ENCODE measurements at regions not wholly inside any gene's neighbourhood (a gene's known extent, or its start where the extent isn't known, plus 50 kb on each side); places are given as distances from the start of the nearest gene placed in this dataset.
"Not testable (repeated sequence)": the region's sequence is repeated elsewhere in the genome, so short reads cannot be mapped to it uniquely, and the experiment has no call there.

DNA sequence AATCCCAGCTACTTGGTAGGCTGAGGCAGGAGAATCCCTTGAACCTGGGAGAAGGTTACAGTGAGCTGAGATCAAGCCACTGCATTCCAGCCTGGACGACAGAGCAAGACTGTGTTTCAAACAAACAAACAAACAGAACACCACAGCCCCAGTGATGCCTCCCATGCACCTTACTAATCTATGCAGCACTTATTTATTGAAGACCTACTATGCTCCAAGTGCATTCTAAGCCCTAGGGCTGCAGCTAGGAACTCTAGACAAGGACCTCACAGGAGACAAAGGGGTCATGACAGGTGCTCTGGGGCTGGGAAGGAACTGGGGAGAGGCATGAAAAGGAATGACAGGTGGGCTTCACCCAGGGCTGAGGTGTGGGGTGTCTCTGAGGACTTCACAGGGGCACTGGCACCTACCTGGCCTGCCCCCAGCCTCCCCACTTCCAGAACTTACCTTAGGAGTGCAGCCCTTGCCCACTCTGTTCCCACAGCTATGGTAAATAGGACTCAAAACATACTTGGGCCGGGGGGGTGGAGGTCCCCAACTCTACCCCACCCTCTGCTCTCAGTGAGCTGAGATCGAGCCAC lies 69.4 kb downstream of the C9orf50 start:
- 70% methylated on average over 3 of the region's 3 CpGs; no CpG with 5 or more reads in 9 of the 10 experiments for WGBS, 10 experiments
- no peak overlapping the region for H3K4me3 ChIP-seq
- in situ Hi-C loops (cut with MboI; ENCODE audit: low pct_unique_long_range_greater_than_20kb in 2 of 9, low sequenced_read_pairs in 9 of 9, unreplicated experiment in 9 of 9): no loop called here

GRCh38 chr9:129550977-129551376 lies 69.9 kb downstream of the C9orf50 start:
- 20 to 92% (median 85%) methylated on average over 1 to 4 of the region's 11 CpGs; no CpG with 5 or more reads in 3 of the 10 experiments for WGBS, 10 experiments
- in situ Hi-C loops (cut with MboI; ENCODE audit: low pct_unique_long_range_greater_than_20kb in 2 of 9, low sequenced_read_pairs in 9 of 9, unreplicated experiment in 9 of 9); H3K4me3 ChIP-seq; ATAC-seq (replicated peaks in 6 of 8); H3K27ac ChIP-seq: not testable (repeated sequence)
- H3K4me1 ChIP-seq (replicated peaks in 1 of 2): peaks cover 17 to 26% of the 10 kb centered on the region in 2 donors

More for the DNA sequence above, 69.4 kb downstream of the C9orf50 start:
- ATAC-seq (replicated peaks in 6 of 8): no peak
- Histone ChIP-seq H3K27ac (no peak overlapping the region), H3K4me1 (replicated peaks in 1 of 2) (peaks cover 22 to 31% of the 10 kb centered on the region in 2 donors)

DNA sequence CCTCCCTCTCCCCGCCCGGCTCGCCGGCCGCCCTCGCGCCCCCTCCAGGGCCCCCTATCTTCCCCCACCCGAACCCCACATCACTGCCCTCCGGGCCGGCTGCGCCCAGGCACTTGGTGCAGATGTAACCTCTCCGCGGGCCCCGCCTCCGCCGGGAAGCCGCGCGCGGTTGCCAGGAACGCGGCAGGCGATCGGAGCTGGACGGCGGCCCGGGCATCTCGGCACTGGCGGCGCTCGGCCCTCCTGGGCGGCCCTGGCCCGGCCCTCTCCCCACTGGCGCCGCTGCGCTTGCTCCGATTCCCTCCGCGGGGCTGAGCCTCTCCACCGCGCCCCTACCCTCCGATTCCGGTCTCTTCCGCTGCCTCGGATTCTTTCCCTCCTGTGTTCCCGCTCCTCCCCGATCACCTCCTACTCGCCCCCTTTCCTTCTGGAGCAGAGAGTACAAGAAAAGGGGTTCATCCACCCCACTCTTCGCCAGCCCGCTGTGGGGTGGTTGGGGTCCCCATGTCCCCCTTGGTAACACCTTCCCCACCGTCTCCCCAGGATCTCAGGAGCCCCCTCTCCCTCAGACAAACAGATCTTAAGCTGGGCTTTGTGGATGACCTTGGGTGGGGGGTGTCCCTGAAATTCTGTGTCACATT lies 70.6 kb downstream of the C9orf50 start:
- 0% methylated on average over 9 of the region's 51 CpGs; no CpG with 5 or more reads in 9 of the 10 experiments for WGBS, 10 experiments
- peak overlapping the region; percentile 14 to 74 for H3K27ac ChIP-seq
- in situ Hi-C loops (cut with MboI; ENCODE audit: low pct_unique_long_range_greater_than_20kb in 2 of 9, low sequenced_read_pairs in 9 of 9, unreplicated experiment in 9 of 9): no loop called here
- peaks cover 14 to 21% of the 10 kb centered on the region in 2 donors for H3K4me1 ChIP-seq (replicated peaks in 1 of 2)
- peak; percentile 79 to 90 (median 87) for ATAC-seq (replicated peaks in 6 of 8)
- H3K4me3 ChIP-seq: peak overlapping the region; percentile 23 to 38 (median 31)

- peaks cover 14 to 21% of the 10 kb centered on the region in 2 donors for H3K4me1 ChIP-seq (replicated peaks in 1 of 2)
- 10 to 100% (median 40%) methylated on average over 1 to 7 of the region's 30 CpGs; no CpG with 5 or more reads in 6 of the 10 experiments for WGBS, 10 experiments
- H3K27ac ChIP-seq: peak overlapping the region in 1 of 2 donors; percentile 74
- H3K4me3 ChIP-seq: peak overlapping the region; percentile 23 to 38 (median 31)
- peak; percentile 51 to 82 (median 70) for ATAC-seq (replicated peaks in 6 of 8)
- in situ Hi-C loops (cut with MboI; ENCODE audit: low pct_unique_long_range_greater_than_20kb in 2 of 9, low sequenced_read_pairs in 9 of 9, unreplicated experiment in 9 of 9): no loop called here
Observed at GRCh38 chr9:129549684-129550083, 71.2 kb downstream of the C9orf50 start.

GRCh38 chr9:129549139-129549538 lies 71.8 kb downstream of the C9orf50 start:
- H3K27ac ChIP-seq: peak overlapping the region in 1 of 2 donors; percentile 74
- H3K4me1 ChIP-seq (replicated peaks in 1 of 2): peaks cover 14 to 21% of the 10 kb centered on the region in 2 donors
- H3K4me3 ChIP-seq: peak overlapping the region in 1 of 5 donors; percentile 8
- in situ Hi-C loops (cut with MboI; ENCODE audit: low pct_unique_long_range_greater_than_20kb in 2 of 9, low sequenced_read_pairs in 9 of 9, unreplicated experiment in 9 of 9): no loop called here
- 19 to 88% (median 70%) methylated on average over 1 to 4 of the region's 7 CpGs; no CpG with 5 or more reads in 2 of the 10 experiments for WGBS, 10 experiments
- ATAC-seq (replicated peaks in 6 of 8): peak in 2 of 8 experiments; percentile 24 to 30

DNA sequence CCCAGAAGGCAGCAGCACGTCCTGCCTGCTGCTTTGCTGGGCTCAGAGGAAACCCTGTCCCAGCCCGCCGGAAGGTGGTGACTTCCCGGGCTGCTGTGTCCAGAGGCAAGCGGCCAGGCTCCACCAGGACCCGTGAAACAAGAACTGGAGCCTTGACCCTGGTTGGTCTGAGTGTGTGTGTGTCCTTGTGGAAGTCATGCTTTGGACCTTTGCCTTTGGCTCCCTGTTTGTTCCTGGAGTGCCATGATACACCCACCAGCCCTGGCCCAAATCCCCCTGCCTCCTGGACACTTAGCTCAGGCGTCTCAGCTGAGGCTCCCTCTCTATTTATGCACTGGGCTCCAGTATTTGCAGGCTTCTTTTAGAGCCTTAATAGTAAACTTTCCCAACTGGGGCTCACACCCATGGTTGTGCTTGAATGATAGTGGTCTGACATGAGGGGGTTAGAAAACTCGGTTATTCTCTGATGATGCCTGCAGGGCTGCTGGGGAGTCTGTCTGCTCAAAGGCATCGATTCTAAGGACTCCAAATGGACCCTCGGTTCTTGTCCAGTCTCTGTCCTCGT lies 72.2 kb downstream of the C9orf50 start:
- no peak overlapping the region for H3K27ac ChIP-seq

GRCh38 chr9:129547869-129548570 lies 72.9 kb downstream of the C9orf50 start:
- in situ Hi-C loops (cut with MboI; ENCODE audit: low pct_unique_long_range_greater_than_20kb in 2 of 9, low sequenced_read_pairs in 9 of 9, unreplicated experiment in 9 of 9): no loop called here
- 96 to 100% methylated on average over 2 to 5 of the region's 9 CpGs; no CpG with 5 or more reads in 8 of the 10 experiments for WGBS, 10 experiments
- no peak for ATAC-seq (replicated peaks in 6 of 8)
- Histone ChIP-seq H3K4me3 (no peak overlapping the region), H3K27ac (no peak overlapping the region), H3K4me1 (replicated peaks in 1 of 2) (peaks cover 14 to 21% of the 10 kb centered on the region in 2 donors)

More for the DNA sequence above, 72.2 kb downstream of the C9orf50 start:
- ATAC-seq (replicated peaks in 6 of 8): no peak
- in situ Hi-C loops (cut with MboI; ENCODE audit: low pct_unique_long_range_greater_than_20kb in 2 of 9, low sequenced_read_pairs in 9 of 9, unreplicated experiment in 9 of 9): no loop called here
- Histone ChIP-seq H3K4me3 (no peak overlapping the region), H3K4me1 (replicated peaks in 1 of 2) (peaks cover 14 to 21% of the 10 kb centered on the region in 2 donors)
- WGBS, 10 experiments: 6 to 100% (median 73%) methylated on average over 1 to 4 of the region's 11 CpGs; no CpG with 5 or more reads in 1 of the 10 experiments

GRCh38 chr9:129547063-129547462 lies 73.8 kb downstream of the C9orf50 start:
- H3K4me1 ChIP-seq (replicated peaks in 1 of 2): peaks cover 14 to 21% of the 10 kb centered on the region in 2 donors
- H3K27ac ChIP-seq: no peak overlapping the region
- in situ Hi-C loops (cut with MboI; ENCODE audit: low pct_unique_long_range_greater_than_20kb in 2 of 9, low sequenced_read_pairs in 9 of 9, unreplicated experiment in 9 of 9): no loop called here
- H3K4me3 ChIP-seq: no peak overlapping the region
- ATAC-seq (replicated peaks in 6 of 8): no peak
- WGBS, 10 experiments: 67 to 92% (median 84%) methylated on average over 2 to 4 of the region's 4 CpGs; no CpG with 5 or more reads in 6 of the 10 experiments

- H3K4me3 ChIP-seq; H3K27ac ChIP-seq; in situ Hi-C loops (cut with MboI; ENCODE audit: low pct_unique_long_range_greater_than_20kb in 2 of 9, low sequenced_read_pairs in 9 of 9, unreplicated experiment in 9 of 9); ATAC-seq (replicated peaks in 6 of 8): not testable (repeated sequence)
- WGBS, 10 experiments: 57 to 100% (median 92%) methylated on average over 1 to 5 of the region's 8 CpGs; no CpG with 5 or more reads in 1 of the 10 experiments
- H3K4me1 ChIP-seq (replicated peaks in 1 of 2): peaks cover 13 to 19% of the 10 kb centered on the region in 2 donors
Observed at GRCh38 chr9:129545876-129546275, 75.0 kb downstream of the C9orf50 start.

DNA sequence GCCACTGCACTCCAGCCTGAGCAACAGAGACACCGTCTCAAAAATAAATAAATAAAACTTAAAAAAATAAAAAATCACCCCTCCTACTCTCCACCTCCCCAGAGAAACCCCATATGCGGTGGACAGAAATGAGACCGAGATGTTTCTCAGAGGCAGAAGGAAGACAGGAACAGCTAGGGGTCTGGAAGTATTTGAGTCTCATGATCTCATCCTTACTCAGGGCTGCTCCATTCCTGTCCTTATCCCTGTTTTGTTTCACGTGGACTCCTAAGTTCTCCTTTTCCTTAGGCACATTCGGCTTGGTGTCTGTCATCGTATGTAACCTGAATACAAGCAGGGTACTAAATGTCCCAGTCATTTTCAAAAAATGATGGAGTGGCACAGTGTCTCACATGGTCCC lies 76.1 kb downstream of the C9orf50 start:
- in situ Hi-C loops (cut with MboI; ENCODE audit: low pct_unique_long_range_greater_than_20kb in 2 of 9, low sequenced_read_pairs in 9 of 9, unreplicated experiment in 9 of 9): no loop called here
- ATAC-seq (replicated peaks in 6 of 8): no peak
- no peak overlapping the region for H3K4me3 ChIP-seq

DNA sequence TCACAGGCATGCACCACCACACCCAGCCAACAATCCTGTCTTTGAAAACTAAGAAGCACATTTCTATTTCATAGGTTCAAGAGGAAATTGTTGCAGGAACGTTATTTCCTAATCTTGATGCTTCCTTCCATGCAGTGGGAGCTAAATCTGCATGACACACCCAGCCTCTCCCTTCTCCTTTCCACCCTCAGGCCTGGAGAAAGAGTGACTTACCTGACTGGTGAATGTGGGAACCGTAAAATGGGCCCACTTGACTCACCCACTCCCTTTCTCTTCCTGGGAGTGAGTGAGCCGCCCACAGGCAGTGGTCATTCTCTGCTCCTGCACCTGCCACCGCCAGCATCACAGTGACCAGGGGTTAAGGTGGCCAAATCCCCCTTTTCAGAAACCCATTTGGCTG lies 78.2 kb downstream of the C9orf50 start:
- Histone ChIP-seq H3K4me1 (replicated peaks in 1 of 2) (no peaks in the 10 kb centered on the region), H3K27ac (no peak overlapping the region), H3K4me3 (no peak overlapping the region)
- 0 to 100% (median 89%) methylated on average over 1 to 3 of the region's 4 CpGs; no CpG with 5 or more reads in 3 of the 10 experiments for WGBS, 10 experiments
- in situ Hi-C loops (cut with MboI; ENCODE audit: low pct_unique_long_range_greater_than_20kb in 2 of 9, low sequenced_read_pairs in 9 of 9, unreplicated experiment in 9 of 9): no loop called here
- no peak for ATAC-seq (replicated peaks in 6 of 8)

More for the DNA sequence above, 76.1 kb downstream of the C9orf50 start:
- no peak overlapping the region for H3K27ac ChIP-seq
- H3K4me1 ChIP-seq (replicated peaks in 1 of 2): peaks cover 6 to 10% of the 10 kb centered on the region in 2 donors
- 0 to 100% (median 87%) methylated on average over 1 to 6 of the region's 6 CpGs; no CpG with 5 or more reads in 1 of the 10 experiments for WGBS, 10 experiments

DNA sequence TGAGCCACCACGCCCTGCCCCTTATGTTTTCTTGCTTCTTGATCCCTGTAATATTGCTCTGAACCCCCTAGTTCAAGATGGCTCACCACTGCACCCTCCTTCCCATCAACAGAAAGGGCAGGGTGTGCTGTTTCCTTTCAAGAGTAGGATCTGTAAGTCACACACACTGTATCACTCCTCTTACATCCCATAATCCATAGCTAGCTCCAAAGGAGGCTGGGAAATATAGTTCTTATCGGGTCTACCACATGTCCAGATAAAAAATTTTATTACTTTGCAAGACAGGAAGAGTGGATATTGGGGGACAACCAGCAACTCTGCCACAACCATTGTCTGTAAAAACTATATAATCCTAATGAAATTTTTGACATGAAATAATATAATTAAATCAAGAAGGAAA lies 79.6 kb downstream of the C9orf50 start:
- Histone ChIP-seq H3K27ac (no peak overlapping the region), H3K4me1 (replicated peaks in 1 of 2) (no peaks in the 10 kb centered on the region), H3K4me3 (no peak overlapping the region)
- no peak for ATAC-seq (replicated peaks in 6 of 8)
- in situ Hi-C loops (cut with MboI; ENCODE audit: low pct_unique_long_range_greater_than_20kb in 2 of 9, low sequenced_read_pairs in 9 of 9, unreplicated experiment in 9 of 9): no loop called here
- 40 to 93% (median 54%) methylated on average over 1 to 2 of the region's 2 CpGs; no CpG with 5 or more reads in 6 of the 10 experiments for WGBS, 10 experiments

Data from motor neuron (in vitro differentiated cells).